Transverse colon (tissue), 4 donors: ENCODE measurements at regions not wholly inside any gene's neighbourhood (a gene's known extent, or its start where the extent isn't known, plus 50 kb on each side); places are given as distances from the start of the nearest gene placed in this dataset.
A peak's percentile ranks its signal among the peaks of the same experiment; 100 is the strongest.

Experiments
- CTCF ChIP-seq, 5 experiments: fragments of 200-600 bp in 3 of 5; fragments of 450-650 bp in 2 of 5; sonication (generic) in 3 of 5; IDR thresholded peaks; 1 replicate in 2 of 5; 2 replicates in 3 of 5; pipeline ENCODE4 v1.5.1; 2016 to 2017; ENCODE audit warnings: antibody characterized with exemption in 5 of 5, inconsistent platforms in 3 of 5, mild to moderate bottlenecking in 2 of 5, moderate library complexity in 1 of 5
- POLR2AphosphoS5 ChIP-seq, 3 donors: sonication (generic); formaldehyde crosslinking; IDR thresholded peaks; one replicate each; pipeline ENCODE4 v1.6.1; 2016; ENCODE audit warnings: antibody characterized with exemption in 3 of 3

- TF ChIP-seq CTCF (IDR thresholded peaks at IDR 0.05), result no peak
- TF ChIP-seq POLR2AphosphoS5 (IDR thresholded peaks at IDR 0.05), result peak in 2 of 3 donors; percentile 7 to 33
Observed at GRCh38 chr6:133644892-133645619, 243.9 kb upstream of the TCF21 start.
